BLaER1 treated with 17β-estradiol and CSF1 and Interleukin-3, amounts not matched to agents 10 nM and 100 nM (cell line): ENCODE measurements at regions not wholly inside any gene's neighbourhood (a gene's known extent, or its start where the extent isn't known, plus 50 kb on each side); places are given as distances from the start of the nearest gene placed in this dataset.

ENCODE experiments used
- H3K27ac ChIP-seq, 11 experiments: shearing (Covaris generic); formaldehyde crosslinking; 2 replicates each; pipeline ENCODE4 v1.8.1; 2022
- H3K27me3 ChIP-seq, 11 experiments: shearing (Covaris generic); formaldehyde crosslinking; 2 replicates each; pipeline ENCODE4 v1.8.1; 2022
- H3K36me3 ChIP-seq, 11 experiments: shearing (Covaris generic); formaldehyde crosslinking; 2 replicates each; pipeline ENCODE4 v1.8.1; 2022
- H3K4me1 ChIP-seq, 10 experiments: shearing (Covaris generic); formaldehyde crosslinking; 2 replicates each; pipeline ENCODE4 v1.8.1; 2022
- H3K4me2 ChIP-seq, 11 experiments: shearing (Covaris generic); formaldehyde crosslinking; 2 replicates each; pipeline ENCODE4 v1.8.1; 2022
- H3K4me3 ChIP-seq, 10 experiments: shearing (Covaris generic); formaldehyde crosslinking; 2 replicates each; pipeline ENCODE4 v1.8.1; 2022
- H3K9ac ChIP-seq, 11 experiments: shearing (Covaris generic); formaldehyde crosslinking; 2 replicates each; pipeline ENCODE4 v1.8.1; 2022
- H3K9me3 ChIP-seq, 11 experiments: shearing (Covaris generic); formaldehyde crosslinking; replicated peaks in 1 of 11; 2 replicates each; pipeline ENCODE4 v1.8.1; 2022
- H4K20me1 ChIP-seq, 11 experiments: shearing (Covaris generic); formaldehyde crosslinking; 2 replicates each; pipeline ENCODE4 v1.8.1; 2022
- Cebpa-rat ChIP-seq, 11 experiments: shearing (Covaris generic); IDR thresholded peaks; 2 replicates each; pipeline ENCODE4 v1.8.1; 2022

- no peak overlapping the region for H3K4me2 ChIP-seq
- no peaks in the 10 kb centered on the region for H3K9me3 ChIP-seq
- H4K20me1 ChIP-seq: no peaks in the 10 kb centered on the region
- no peak overlapping the region for H3K27ac ChIP-seq
- no peaks in the 10 kb centered on the region for H3K27me3 ChIP-seq
- H3K36me3 ChIP-seq: no peaks in the 10 kb centered on the region
- H3K9ac ChIP-seq: no peak overlapping the region
- H3K4me1 ChIP-seq: no peaks in the 10 kb centered on the region
- no peak for TF ChIP-seq Cebpa-rat (IDR thresholded peaks at IDR 0.05)
- H3K4me3 ChIP-seq: no peak overlapping the region
Measured at GRCh38 chr10:6729861-6730344, 149.8 kb upstream of the PRKCQ start.

GRCh38 chr10:6729071-6729774, 149.1 kb upstream of the PRKCQ start:
- no peaks in the 10 kb centered on the region for H3K36me3 ChIP-seq
- H3K4me1 ChIP-seq: no peaks in the 10 kb centered on the region
- no peaks in the 10 kb centered on the region for H3K27me3 ChIP-seq
- no peaks in the 10 kb centered on the region for H3K9me3 ChIP-seq
- TF ChIP-seq Cebpa-rat (IDR thresholded peaks at IDR 0.05): no peak
- H3K4me2 ChIP-seq: no peak overlapping the region
- no peak overlapping the region for H3K9ac ChIP-seq
- no peak overlapping the region for H3K27ac ChIP-seq
- H3K4me3 ChIP-seq: no peak overlapping the region
- H4K20me1 ChIP-seq: no peaks in the 10 kb centered on the region

GRCh38 chr10:6726924-6727323, 146.8 kb upstream of the PRKCQ start:
- Histone ChIP-seq H3K36me3 (no peaks in the 10 kb centered on the region), H3K4me3 (no peak overlapping the region), H3K4me2 (no peak overlapping the region), H3K9me3 (no peaks in the 10 kb centered on the region), H3K9ac (no peak overlapping the region), H3K27ac (no peak overlapping the region), H3K27me3 (no peaks in the 10 kb centered on the region), H4K20me1 (no peaks in the 10 kb centered on the region), H3K4me1 (no peaks in the 10 kb centered on the region)
- no peak for TF ChIP-seq Cebpa-rat (IDR thresholded peaks at IDR 0.05)

- H3K4me3 ChIP-seq: no peak overlapping the region
- TF ChIP-seq Cebpa-rat (IDR thresholded peaks at IDR 0.05): no peak
- H3K4me1 ChIP-seq: no peaks in the 10 kb centered on the region
- peaks cover 5 to 17% (median 10%) of the 10 kb centered on the region in 11 experiments; a peak in 12 of 22 replicates for H3K9me3 ChIP-seq
- H3K9ac ChIP-seq: no peak overlapping the region
- no peaks in the 10 kb centered on the region for H3K36me3 ChIP-seq
- H3K4me2 ChIP-seq: no peak overlapping the region
- H3K27me3 ChIP-seq: no peaks in the 10 kb centered on the region
- H4K20me1 ChIP-seq: no peaks in the 10 kb centered on the region
- H3K27ac ChIP-seq: no peak overlapping the region
Measured at GRCh38 chr10:6722616-6723004, 142.5 kb upstream of the PRKCQ start.

DNA sequence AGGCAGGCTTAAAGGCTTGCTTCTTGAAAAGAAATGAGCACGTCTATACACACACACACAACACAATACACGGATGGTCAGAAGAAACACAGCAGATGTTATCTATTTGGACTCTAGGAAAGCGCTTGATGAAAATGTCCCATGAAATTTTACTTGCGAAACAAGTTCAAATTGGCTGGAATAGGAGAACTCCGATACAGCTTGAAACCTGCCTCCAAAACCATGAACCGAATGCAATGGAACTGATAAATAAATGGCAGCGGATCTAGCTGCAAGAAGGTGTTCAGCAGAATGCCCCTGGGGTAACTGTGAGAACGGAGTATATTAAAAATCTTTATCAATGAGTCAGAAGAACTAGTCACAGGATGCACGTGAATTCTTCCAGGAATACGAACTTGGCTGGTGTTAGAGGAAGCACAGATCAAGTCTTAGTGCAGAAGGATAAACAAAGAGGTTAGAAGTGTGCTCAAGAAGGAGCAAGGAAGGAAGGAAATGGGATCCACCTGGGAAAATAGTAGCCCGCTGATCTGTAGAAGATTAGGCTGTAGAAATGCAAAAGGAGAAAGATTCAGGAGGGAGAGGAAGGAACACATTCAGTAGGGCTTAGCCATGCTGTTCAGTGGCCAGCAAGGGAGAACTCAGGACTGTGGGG, 142.0 kb upstream of the PRKCQ start:
- Histone ChIP-seq H3K36me3 (no peaks in the 10 kb centered on the region), H3K4me2 (no peak overlapping the region), H3K9ac (no peak overlapping the region), H3K9me3 (peaks cover 5 to 17% (median 10%) of the 10 kb centered on the region in 11 experiments; a peak in 12 of 22 replicates), H3K4me1 (no peaks in the 10 kb centered on the region), H4K20me1 (no peaks in the 10 kb centered on the region), H3K27ac (no peak overlapping the region), H3K4me3 (no peak overlapping the region), H3K27me3 (no peaks in the 10 kb centered on the region)
- no peak for TF ChIP-seq Cebpa-rat (IDR thresholded peaks at IDR 0.05)

DNA sequence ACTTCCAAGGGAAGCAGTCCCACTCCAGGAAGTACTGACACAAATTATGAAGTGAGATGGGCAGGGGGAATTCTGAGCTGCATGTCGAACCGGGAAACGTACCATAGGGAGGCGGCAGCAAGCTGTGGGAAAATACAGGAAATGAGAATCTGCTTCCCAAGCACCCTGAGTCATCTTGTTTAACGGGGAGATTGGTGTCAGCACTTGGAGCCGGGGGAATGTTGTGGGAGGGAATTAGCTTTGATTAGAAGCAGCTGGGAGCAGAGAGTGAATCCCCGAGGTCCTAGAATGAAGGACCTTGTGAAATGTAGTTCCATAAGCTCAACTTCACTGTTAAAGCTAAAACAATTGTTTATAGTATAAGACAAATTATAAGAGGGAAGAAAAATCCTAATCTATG, 141.4 kb upstream of the PRKCQ start:
- H3K9ac ChIP-seq: no peak overlapping the region
- no peak for TF ChIP-seq Cebpa-rat (IDR thresholded peaks at IDR 0.05)
- no peak overlapping the region for H3K4me3 ChIP-seq
- no peaks in the 10 kb centered on the region for H4K20me1 ChIP-seq
- H3K4me1 ChIP-seq: no peaks in the 10 kb centered on the region
- no peak overlapping the region for H3K27ac ChIP-seq
- H3K4me2 ChIP-seq: no peak overlapping the region; a peak in 1 of 22 replicates
- no peaks in the 10 kb centered on the region for H3K27me3 ChIP-seq
- H3K9me3 ChIP-seq: peaks cover 5 to 17% (median 10%) of the 10 kb centered on the region in 11 experiments; a peak in 12 of 22 replicates
- no peaks in the 10 kb centered on the region for H3K36me3 ChIP-seq

DNA sequence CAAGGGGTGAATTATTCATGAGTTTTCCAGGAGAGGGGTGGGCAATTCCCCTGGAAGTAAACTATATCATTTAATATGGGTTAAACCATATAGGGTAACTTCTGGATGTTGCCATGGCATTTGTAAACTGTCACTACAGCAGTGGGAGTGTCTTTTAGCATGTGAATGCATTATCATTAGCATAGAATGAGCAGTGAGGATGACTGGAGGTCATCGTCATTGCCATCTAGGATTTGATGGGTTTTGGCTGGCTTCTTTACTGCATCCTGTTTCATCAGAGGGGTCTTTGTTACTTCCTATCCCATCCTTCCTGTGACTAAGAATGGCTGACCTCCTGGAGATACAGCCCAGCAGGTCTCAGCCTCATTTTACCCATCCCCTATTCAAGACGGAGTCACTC, 139.5 kb upstream of the PRKCQ start:
- no peak overlapping the region for H3K4me2 ChIP-seq
- no peak for TF ChIP-seq Cebpa-rat (IDR thresholded peaks at IDR 0.05)
- no peak overlapping the region for H3K9ac ChIP-seq
- H3K4me1 ChIP-seq: no peaks in the 10 kb centered on the region
- H3K27me3 ChIP-seq: no peaks in the 10 kb centered on the region
- no peaks in the 10 kb centered on the region for H4K20me1 ChIP-seq
- no peak overlapping the region for H3K27ac ChIP-seq
- H3K36me3 ChIP-seq: no peaks in the 10 kb centered on the region
- peaks cover 5 to 17% (median 10%) of the 10 kb centered on the region in 11 experiments; a peak in 12 of 22 replicates for H3K9me3 ChIP-seq
- H3K4me3 ChIP-seq: no peak overlapping the region

GRCh38 chr10:6718550-6718949, 138.5 kb upstream of the PRKCQ start:
- Histone ChIP-seq H4K20me1 (no peaks in the 10 kb centered on the region), H3K9me3 (peaks cover 5 to 17% (median 10%) of the 10 kb centered on the region in 11 experiments; a peak in 12 of 22 replicates), H3K27me3 (no peaks in the 10 kb centered on the region), H3K9ac (no peak overlapping the region), H3K36me3 (no peaks in the 10 kb centered on the region), H3K27ac (no peak overlapping the region), H3K4me1 (no peaks in the 10 kb centered on the region), H3K4me3 (no peak overlapping the region), H3K4me2 (no peak overlapping the region)
- no peak for TF ChIP-seq Cebpa-rat (IDR thresholded peaks at IDR 0.05)

GRCh38 chr10:6716516-6716915, 136.4 kb upstream of the PRKCQ start:
- no peak overlapping the region for H3K9ac ChIP-seq
- no peaks in the 10 kb centered on the region for H3K27me3 ChIP-seq
- no peak overlapping the region for H3K4me3 ChIP-seq
- H3K4me2 ChIP-seq: no peak overlapping the region
- H3K27ac ChIP-seq: no peak overlapping the region
- peaks cover 0 to 2% (median 0%) of the 10 kb centered on the region in 10 experiments; a peak in 2 of 20 replicates for H3K4me1 ChIP-seq
- H3K9me3 ChIP-seq: peaks cover 5 to 14% (median 9%) of the 10 kb centered on the region in 11 experiments; a peak in 12 of 22 replicates
- H3K36me3 ChIP-seq: no peaks in the 10 kb centered on the region
- no peaks in the 10 kb centered on the region for H4K20me1 ChIP-seq
- TF ChIP-seq Cebpa-rat (IDR thresholded peaks at IDR 0.05): no peak

- H3K27ac ChIP-seq: no peak overlapping the region
- TF ChIP-seq Cebpa-rat (IDR thresholded peaks at IDR 0.05): no peak
- H3K4me3 ChIP-seq: no peak overlapping the region
- peaks cover 0 to 15% (median 8%) of the 10 kb centered on the region in 10 experiments; a peak in 8 of 20 replicates for H3K4me1 ChIP-seq
- no peaks in the 10 kb centered on the region for H3K27me3 ChIP-seq
- H3K9me3 ChIP-seq: no peaks in the 10 kb centered on the region
- no peak overlapping the region for H3K4me2 ChIP-seq
- H3K36me3 ChIP-seq: no peaks in the 10 kb centered on the region
- no peaks in the 10 kb centered on the region for H4K20me1 ChIP-seq
- H3K9ac ChIP-seq: no peak overlapping the region
Measured at GRCh38 chr10:6713716-6714115, 133.6 kb upstream of the PRKCQ start.
